H1 (cell line): ENCODE measurements at regions not wholly inside any gene's neighbourhood (a gene's known extent, or its start where the extent isn't known, plus 50 kb on each side); places are given as distances from the start of the nearest gene placed in this dataset.

Source experiments
- FOSL1 ChIP-seq: IDR thresholded peaks from 2 replicates; pipeline ENCODE4 v1.6.1; 2011; ENCODE audit warnings: mild to moderate bottlenecking, low read depth, low read length, moderate library complexity; ENCODE audit not compliant: insufficient read depth
- YY1 ChIP-seq: IDR thresholded peaks from 2 replicates; pipeline ENCODE4 v1.6.1; 2011; ENCODE audit warnings: low read depth, mild to moderate bottlenecking, low read length

DNA sequence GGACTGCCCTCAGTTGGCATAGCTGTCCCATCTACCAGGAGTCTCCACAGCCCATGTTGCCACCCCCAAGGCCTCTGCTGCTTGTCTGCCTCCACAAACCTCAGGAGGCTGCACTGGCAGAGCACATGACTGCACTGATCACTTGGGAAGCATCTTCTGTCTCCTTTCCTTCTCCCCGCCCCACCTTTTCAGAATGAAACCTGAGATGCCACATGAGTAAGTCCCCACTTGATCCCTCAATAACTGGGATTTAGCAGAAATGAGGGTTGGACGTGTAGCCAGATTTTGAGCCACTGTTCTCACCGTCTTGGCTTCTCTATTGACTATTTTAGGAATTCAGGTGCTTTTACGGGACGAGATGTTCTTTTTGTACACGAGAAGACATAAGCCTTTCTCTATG, 328.4 kb downstream of the CDC5L start (continued):
- TF ChIP-seq YY1 (no peak), FOSL1 (no peak)
